SKM-1 (cell line): ENCODE measurements at regions not wholly inside any gene's neighbourhood (a gene's known extent, or its start where the extent isn't known, plus 50 kb on each side); places are given as distances from the start of the nearest gene placed in this dataset.

Experiments used
- DNase-seq: peaks from one replicate; lab custom pipeline; 2025; ENCODE audit not compliant: unreplicated experiment; lab: John Stamatoyannopoulos, UW

GRCh38 chr17:51486091-51486490 lies 225.7 kb downstream of the UTP18 start:
- DNase-seq: no peak

- DNase-seq: no peak
Observed at GRCh38 chr17:51486885-51487520, 226.7 kb downstream of the UTP18 start.

GRCh38 chr17:51487947-51488346 lies 227.6 kb downstream of the UTP18 start:
- no peak for DNase-seq

- no peak for DNase-seq
Observed at GRCh38 chr17:51491416-51491815, 231.1 kb downstream of the UTP18 start.

- no peak for DNase-seq
Observed at GRCh38 chr17:51493206-51493605, 232.9 kb downstream of the UTP18 start.

DNA sequence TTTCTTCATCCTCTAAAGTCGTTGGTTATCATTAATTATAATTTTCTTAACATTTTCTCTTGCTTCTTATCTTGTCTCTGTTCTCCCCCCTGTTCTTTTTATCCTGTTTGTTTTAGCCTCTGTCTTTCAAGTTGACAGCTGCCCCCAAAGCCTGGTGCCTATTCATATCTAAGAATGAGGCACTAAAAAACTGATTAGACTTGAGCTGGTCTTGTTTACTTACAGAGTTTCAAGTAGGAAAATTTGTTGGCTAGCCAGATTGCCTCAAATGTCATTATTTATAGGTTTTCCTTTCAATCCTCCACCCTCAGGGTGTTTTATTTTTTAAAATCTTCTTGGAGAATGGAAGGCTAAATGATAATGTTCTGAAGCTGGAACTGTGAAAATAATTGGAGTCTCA lies 236.0 kb downstream of the UTP18 start:
- no peak for DNase-seq

- no peak for DNase-seq
Observed at GRCh38 chr17:51499897-51500296, 239.6 kb downstream of the UTP18 start.

GRCh38 chr17:51500454-51500853 lies 240.1 kb downstream of the UTP18 start:
- DNase-seq: no peak

- no peak for DNase-seq
Observed at GRCh38 chr17:51505450-51505849, 245.1 kb downstream of the UTP18 start.

GRCh38 chr17:51507444-51507843 lies 247.1 kb downstream of the UTP18 start:
- no peak for DNase-seq

- DNase-seq: no peak
Observed at GRCh38 chr17:51508048-51508447, 247.7 kb downstream of the UTP18 start.

DNA sequence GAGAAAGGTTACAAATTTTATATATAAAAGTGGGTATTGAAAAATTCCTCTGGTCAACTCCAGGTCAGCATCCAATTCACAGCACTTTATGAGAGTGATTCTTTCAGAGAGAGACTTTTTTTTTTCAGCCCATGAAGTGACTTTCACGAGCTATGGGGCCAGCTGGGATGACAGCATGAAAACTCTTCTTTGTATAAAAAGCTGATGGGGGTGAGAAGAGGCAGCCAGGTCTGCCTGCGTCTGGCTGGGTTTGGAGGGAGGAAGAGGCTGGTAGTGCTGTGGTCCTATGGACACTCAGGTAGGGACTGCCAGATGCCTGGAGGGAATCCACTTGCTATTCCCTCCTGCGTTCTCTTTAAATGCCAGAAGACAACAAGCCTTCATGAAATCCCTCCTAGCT lies 250.6 kb downstream of the UTP18 start:
- DNase-seq: no peak

DNA sequence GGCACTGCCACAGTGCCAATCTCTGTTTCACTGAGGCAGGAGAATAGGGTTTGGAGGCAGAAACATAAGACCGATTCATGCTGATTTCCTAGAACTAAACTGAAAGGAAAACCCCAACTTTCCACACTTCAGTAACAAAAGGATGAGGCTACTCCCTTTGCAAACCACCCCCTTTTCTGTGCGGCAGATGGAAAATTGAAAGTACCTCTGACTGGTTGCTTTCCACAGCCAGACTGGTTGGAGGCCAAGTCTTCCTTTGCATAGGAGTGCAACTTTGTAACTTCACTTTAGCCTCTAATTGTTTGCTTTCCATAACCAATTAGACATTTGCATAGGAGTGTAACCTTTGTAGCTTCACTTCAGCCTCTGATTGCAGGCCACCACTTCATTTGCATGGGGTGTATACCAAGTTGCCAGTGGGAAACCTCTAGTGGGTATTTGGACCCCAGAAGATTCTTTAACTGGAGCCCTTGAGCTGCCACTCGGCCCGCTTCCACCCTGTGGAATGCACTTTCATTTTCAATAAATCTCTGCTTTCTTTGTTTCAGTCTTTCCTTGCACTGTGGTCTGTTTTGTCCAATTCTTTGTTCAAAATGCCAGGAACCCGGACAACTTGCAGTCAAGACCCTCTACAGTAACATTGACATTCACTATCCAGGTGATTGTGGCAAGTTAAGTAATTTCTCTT lies 252.0 kb downstream of the UTP18 start:
- no peak for DNase-seq

DNA sequence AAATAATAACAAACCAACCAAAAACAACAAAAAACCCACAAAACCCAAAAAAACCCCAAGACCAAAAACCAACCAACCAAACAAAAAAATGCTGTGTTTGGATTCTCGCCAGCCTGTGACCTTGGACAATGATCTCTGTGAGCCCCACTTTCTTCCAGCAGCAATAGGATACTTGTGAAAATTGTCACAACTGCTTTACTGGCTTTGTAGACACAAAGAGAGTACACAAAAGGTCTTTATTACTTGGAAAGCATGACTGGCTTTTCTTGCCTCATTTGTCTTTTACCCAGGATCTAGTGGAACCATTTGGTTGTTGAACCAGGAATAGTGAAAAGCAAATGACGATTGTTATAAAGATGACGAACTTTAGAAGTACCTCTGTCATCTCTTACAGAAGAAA lies 256.6 kb downstream of the UTP18 start:
- no peak for DNase-seq

DNA sequence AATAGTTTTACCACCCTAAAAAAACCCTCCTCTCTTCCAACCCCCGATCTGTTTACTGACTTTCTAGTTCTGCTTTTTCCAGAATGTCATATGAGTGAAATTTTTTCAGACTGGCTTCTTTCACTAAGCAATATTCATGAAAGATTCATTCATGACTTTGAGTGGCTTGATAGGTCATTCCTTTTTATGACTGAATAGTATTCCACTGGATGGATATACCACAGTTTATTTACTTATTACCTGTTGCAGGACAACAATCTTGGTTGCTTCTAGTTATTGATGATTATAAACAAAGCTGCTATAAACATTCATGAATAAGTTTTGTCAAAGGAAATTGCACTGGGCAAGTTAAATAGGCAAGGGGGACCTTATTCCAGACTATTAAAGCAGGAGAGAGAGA lies 264.2 kb downstream of the UTP18 start:
- no peak for DNase-seq

GRCh38 chr17:51526507-51526906 lies 266.2 kb downstream of the UTP18 start:
- no peak for DNase-seq

DNA sequence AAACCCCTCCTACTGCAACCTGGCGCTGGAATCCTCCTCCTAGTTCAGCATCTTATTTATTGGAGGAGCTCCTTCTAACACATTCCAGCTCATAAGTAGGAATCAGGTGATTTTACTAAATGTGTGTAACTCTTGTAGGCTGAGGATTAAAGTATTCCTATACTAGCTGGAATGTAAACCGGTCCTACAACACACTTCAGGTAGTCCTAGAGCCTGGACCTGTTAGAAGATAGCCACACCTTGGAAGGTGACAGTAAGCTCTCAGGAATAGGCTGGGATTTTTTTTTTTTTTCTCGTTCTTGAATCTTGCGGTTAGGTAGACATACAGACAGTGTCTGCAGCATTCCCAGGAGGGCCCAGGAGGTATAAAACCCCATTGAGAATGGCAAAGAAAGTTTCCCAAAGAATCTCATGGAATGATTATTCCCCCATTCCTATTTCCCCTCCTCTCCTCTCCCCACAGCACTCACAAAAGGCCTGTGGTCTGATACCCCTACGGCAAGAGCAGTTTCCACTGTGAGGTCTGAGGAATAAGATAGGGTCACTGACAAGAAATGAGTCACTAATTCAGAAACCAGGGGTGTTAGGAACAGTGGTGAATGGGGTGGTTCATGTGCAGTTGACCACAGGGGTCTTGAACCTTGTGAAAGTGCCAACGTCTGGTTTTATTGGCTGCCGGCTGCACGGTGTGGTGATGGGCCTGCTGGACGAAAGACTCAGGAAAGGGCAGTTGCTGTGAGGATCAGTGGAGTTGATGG lies 267.1 kb downstream of the UTP18 start:
- DNase-seq: no peak

DNA sequence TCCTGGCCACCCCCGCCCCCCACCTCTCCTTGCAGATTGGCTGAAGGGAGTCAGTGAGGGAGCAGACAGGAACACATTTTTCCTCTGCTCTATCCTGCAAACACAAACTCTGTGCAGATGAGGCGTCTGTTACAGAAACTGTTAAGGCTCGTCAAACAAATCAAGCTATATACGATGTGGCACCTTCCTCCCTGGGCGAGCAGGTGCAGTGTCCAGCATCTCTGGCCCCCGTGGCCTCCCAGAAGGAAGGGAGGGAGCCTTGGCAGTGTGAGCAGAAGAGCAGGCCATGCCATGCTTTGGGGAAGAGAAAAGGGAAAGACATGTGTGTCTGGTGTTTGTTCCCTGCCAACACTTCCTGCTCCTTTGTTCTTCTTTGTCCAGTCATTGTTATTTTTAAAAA lies 267.8 kb downstream of the UTP18 start:
- DNase-seq: no peak

GRCh38 chr17:51533219-51533618 lies 272.9 kb downstream of the UTP18 start:
- no peak for DNase-seq

- DNase-seq: no peak
Observed at GRCh38 chr17:51533821-51534220, 273.5 kb downstream of the UTP18 start.

DNA sequence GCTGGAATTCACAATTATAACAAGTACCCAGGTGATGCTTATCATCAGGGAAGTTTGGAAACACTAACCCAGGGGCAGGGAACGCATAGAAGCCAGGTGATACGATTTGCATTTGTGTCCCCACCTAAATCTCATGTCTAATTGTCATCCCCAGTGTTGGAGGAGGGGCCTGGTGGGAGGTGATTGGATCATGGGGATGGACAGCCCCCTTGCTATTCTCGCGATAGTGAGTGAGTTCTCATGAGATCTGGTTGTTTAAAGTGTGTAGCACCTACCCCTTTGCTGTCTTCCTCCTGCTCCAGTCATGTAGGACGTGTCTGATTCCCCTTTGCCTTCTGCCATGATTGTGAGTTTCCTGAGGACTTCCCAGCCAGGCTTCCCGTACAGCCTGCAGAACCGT lies 276.3 kb downstream of the UTP18 start:
- no peak for DNase-seq

GRCh38 chr17:51537996-51538550 lies 277.7 kb downstream of the UTP18 start:
- no peak for DNase-seq
